ENCODE measurements at regions not wholly inside any gene's neighbourhood (a gene's known extent, or its start where the extent isn't known, plus 50 kb on each side); places are given as distances from the start of the nearest gene placed in this dataset.

DNA sequence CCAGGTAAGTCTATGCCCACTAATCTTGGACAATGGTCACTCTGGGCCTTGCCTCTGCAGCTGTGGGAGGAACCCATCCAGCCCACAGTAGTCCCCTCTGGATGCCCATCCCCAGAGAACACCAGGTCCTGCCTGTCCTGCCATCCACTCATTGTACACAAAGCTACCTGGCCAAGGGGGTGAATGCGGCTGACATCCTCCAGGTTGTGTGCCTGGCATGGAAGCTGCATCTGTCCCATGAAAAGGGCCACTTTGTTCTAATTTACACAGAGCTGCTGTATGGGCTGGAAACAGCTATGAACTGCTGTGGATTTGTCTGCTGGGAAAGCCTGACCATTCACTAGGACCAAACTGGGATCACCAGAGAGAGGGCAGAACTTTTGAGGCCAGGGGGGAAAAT lies 324.8 kb downstream of the LRFN2 start:
- no peak overlapping the region for H3K4me3 ChIP-seq (replicated peaks; ENCODE audit: low read depth, low read length)
- DNase-seq (ENCODE audit: low read depth), result no peak
- no peak for TF ChIP-seq CTCF (IDR thresholded peaks at IDR 0.05; ENCODE audit: low read length, missing control alignments)

- no peak for TF ChIP-seq CTCF (IDR thresholded peaks at IDR 0.05; ENCODE audit: low read length, missing control alignments)
- no peak overlapping the region for H3K4me3 ChIP-seq (replicated peaks; ENCODE audit: low read depth, low read length)
- DNase-seq (ENCODE audit: low read depth), result no peak
Measured at GRCh38 chr6:40258531-40258930, 324.3 kb upstream of the MOCS1 start.

GRCh38 chr6:40256831-40257230 lies 322.6 kb upstream of the MOCS1 start:
- DNase-seq (ENCODE audit: low read depth), result no peak
- H3K4me3 ChIP-seq (replicated peaks; ENCODE audit: low read depth, low read length), result no peak overlapping the region
- TF ChIP-seq CTCF (IDR thresholded peaks at IDR 0.05; ENCODE audit: low read length, missing control alignments), result no peak

DNA sequence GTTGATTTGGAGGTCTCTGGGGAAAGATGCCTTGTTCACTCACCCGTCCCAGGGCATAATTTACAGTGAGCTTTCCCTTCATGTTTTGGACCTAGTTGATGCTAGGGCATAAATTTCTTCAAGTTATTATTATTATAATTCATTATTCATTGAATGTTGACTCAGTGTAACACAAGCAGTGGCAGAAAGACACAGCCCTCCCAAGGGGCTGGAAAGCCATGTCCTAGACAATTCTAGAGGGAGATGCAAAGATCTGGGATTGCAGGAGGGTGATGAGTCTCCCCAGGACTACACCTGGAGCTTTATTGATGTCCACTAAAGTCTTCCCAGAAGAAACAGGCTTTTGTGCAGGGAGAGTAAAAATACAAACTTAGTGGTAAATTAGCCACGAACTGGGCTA lies 322.0 kb upstream of the MOCS1 start:
- TF ChIP-seq CTCF (IDR thresholded peaks at IDR 0.05; ENCODE audit: low read length, missing control alignments), result no peak
- no peak for DNase-seq (ENCODE audit: low read depth)
- no peak overlapping the region for H3K4me3 ChIP-seq (replicated peaks; ENCODE audit: low read depth, low read length)

GRCh38 chr6:40253420-40253819 lies 319.2 kb upstream of the MOCS1 start:
- no peak for TF ChIP-seq CTCF (IDR thresholded peaks at IDR 0.05; ENCODE audit: low read length, missing control alignments)
- H3K4me3 ChIP-seq (replicated peaks; ENCODE audit: low read depth, low read length), result no peak overlapping the region
- DNase-seq (ENCODE audit: low read depth), result no peak

DNA sequence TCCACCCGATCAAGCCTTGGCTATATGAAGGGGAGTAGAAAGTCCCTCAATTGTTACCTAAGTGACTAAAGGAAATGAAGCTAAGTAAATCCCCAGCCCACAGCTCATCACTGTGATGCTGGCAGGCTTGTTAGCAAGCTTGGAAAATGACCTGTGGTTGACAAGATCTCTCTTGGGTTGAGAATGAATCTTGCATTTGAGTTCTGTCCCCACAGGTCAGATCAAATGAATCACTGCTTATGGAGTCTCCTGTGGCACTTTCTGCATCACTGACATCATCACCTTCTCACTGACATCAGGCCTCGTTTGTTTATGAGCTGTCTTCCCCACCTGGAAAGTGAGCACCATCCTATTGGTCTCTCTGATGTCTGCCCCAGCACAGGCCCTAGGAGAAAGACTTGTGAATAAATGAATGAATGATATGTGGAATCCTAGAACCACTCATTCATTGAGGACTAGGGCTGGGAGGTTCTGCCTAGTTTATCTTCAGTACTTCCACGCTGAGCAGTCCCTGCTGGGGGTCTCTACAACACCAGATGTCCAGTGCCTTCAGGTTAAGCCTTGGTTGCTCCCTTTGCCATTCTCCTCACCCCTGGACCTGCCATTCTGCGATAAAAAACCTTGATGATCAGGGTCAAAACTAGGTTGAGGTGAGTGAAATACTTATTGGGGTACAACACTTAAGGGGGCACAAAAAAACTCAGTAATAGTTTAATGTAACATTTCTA lies 318.4 kb upstream of the MOCS1 start:
- no peak for DNase-seq (ENCODE audit: low read depth)
- H3K4me3 ChIP-seq (replicated peaks; ENCODE audit: low read depth, low read length), result no peak overlapping the region
- TF ChIP-seq CTCF (IDR thresholded peaks at IDR 0.05; ENCODE audit: low read length, missing control alignments), result no peak

GRCh38 chr6:40251637-40252300 lies 317.5 kb upstream of the MOCS1 start:
- no peak for TF ChIP-seq CTCF (IDR thresholded peaks at IDR 0.05; ENCODE audit: low read length, missing control alignments)
- H3K4me3 ChIP-seq (replicated peaks; ENCODE audit: low read depth, low read length), result no peak overlapping the region
- no peak for DNase-seq (ENCODE audit: low read depth)
